OCI-LY7 (cell line): ENCODE measurements at regions not wholly inside any gene's neighbourhood (a gene's known extent, or its start where the extent isn't known, plus 50 kb on each side); places are given as distances from the start of the nearest gene placed in this dataset.
A peak's percentile ranks its signal among the peaks of the same experiment; 100 is the strongest.

Experiments used
- BruUV-seq: library from RNA; stranded (reverse); fragments of 400-500 nt; replicated peaks from 2 replicates; lab custom pipeline; 2021; lab: Mats Ljungman, UMichigan
- CTCF ChIA-PET: fragments of 300-600 bp; sonication (Branson Sonifier 250); formaldehyde crosslinking; loops from one replicate; lab custom pipeline; 2022; ENCODE audit warnings: antibody characterized with exemption; ENCODE audit not compliant: unreplicated experiment; lab: Charles Lee
- POLR2A ChIA-PET: fragments of 300-600 bp; sonication (Branson Sonifier 250); formaldehyde crosslinking; loops from one replicate; lab custom pipeline; 2022; ENCODE audit warnings: antibody characterized with exemption; lab: Charles Lee
- DNase-seq: peaks from one replicate; pipeline ENCODE4 v3.0.0-alpha.2; 2015; ENCODE audit warnings: low spot score
- H2AFZ ChIP-seq: fragments of 200-600 bp; sonication (generic), shearing (Covaris generic); 2 replicates; pipeline ENCODE4 v1.6.1; 2014; ENCODE audit warnings: mild to moderate bottlenecking, antibody characterized with exemption, low read length, moderate library complexity
- H3K27ac ChIP-seq: fragments of 200-600 bp; sonication (generic); 2 replicates; pipeline ENCODE4 v1.5.1; 2014; ENCODE audit warnings: mixed run types, low read depth, mild to moderate bottlenecking, moderate library complexity, low read length, inconsistent platforms; ENCODE audit not compliant: poor library complexity, severe bottlenecking
- H3K36me3 ChIP-seq: fragments of 200-600 bp; sonication (generic); 2 replicates; pipeline ENCODE4 v1.6.1; 2014; ENCODE audit warnings: mild to moderate bottlenecking, antibody characterized with exemption, low read length, moderate library complexity, mixed read lengths; ENCODE audit not compliant: insufficient read depth
- H3K4me1 ChIP-seq: fragments of 200-600 bp; sonication (generic); 2 replicates; pipeline ENCODE4 v1.5.1; 2014; ENCODE audit warnings: mild to moderate bottlenecking, low read length; ENCODE audit not compliant: insufficient read depth, poor library complexity, severe bottlenecking
- H3K4me2 ChIP-seq: fragments of 200-600 bp; sonication (generic); 2 replicates; pipeline ENCODE4 v1.6.1; 2014; ENCODE audit warnings: mild to moderate bottlenecking, low read length
- H3K4me3 ChIP-seq: fragments of 200-600 bp; sonication (generic); 2 replicates; pipeline ENCODE4 v1.5.1; 2014; ENCODE audit warnings: mild to moderate bottlenecking, low read depth, low read length; ENCODE audit not compliant: poor library complexity, severe bottlenecking
- H3K79me2 ChIP-seq: fragments of 200-600 bp; sonication (generic); 2 replicates; pipeline ENCODE4 v1.6.1; 2016; ENCODE audit warnings: low read depth, mild to moderate bottlenecking, low read length, moderate library complexity, mixed read lengths; ENCODE audit not compliant: insufficient read depth
- H3K9me2 ChIP-seq: fragments of 200-600 bp; sonication (generic); 2 replicates; pipeline ENCODE4 v1.6.1; 2016; ENCODE audit warnings: mild to moderate bottlenecking, low read length, mixed read lengths; ENCODE audit not compliant: insufficient read depth
- H3K9me3 ChIP-seq: fragments of 200-600 bp; sonication (generic); 2 replicates; pipeline ENCODE4 v1.6.1; 2014; ENCODE audit warnings: mild to moderate bottlenecking, mixed run types, low read length, mixed read lengths
- H4K20me1 ChIP-seq: fragments of 200-600 bp; sonication (generic); 2 replicates; pipeline ENCODE4 v1.6.1; 2014; ENCODE audit warnings: mild to moderate bottlenecking, antibody characterized with exemption, low read length, moderate library complexity, mixed read lengths; ENCODE audit not compliant: insufficient read depth
- CTCF ChIP-seq: fragments of 200-600 bp; sonication (generic); conservative IDR thresholded peaks from 2 replicates; pipeline ENCODE4 v1.5.1; 2014; ENCODE audit warnings: mild to moderate bottlenecking, antibody characterized with exemption, low read length, moderate library complexity, mixed read lengths
- EZH2phosphoT487 ChIP-seq: fragments of 200-600 bp; sonication (generic); IDR thresholded peaks from 2 replicates; pipeline ENCODE4 v1.6.1; 2018; ENCODE audit warnings: low read depth, borderline replicate concordance, mild to moderate bottlenecking, mixed run types, antibody characterized with exemption, low read length, moderate library complexity, mixed read lengths
- intact Hi-C: fragments of 100-400 bp; cut with micrococcal nuclease; formaldehyde crosslinking; loops from one replicate; pipeline ENCODE4 v1.10.0; 2022; ENCODE audit not compliant: unreplicated experiment

GRCh38 chr5:40378396-40379177 is 301.1 kb upstream of the PTGER4 start:
- Histone ChIP-seq H3K9me3 (no peaks in the 10 kb centered on the region), H3K27ac (no peak overlapping the region), H4K20me1 (no peaks in the 10 kb centered on the region), H2AFZ (no peak overlapping the region), H3K4me3 (no peak overlapping the region), H3K4me2 (no peak overlapping the region), H3K9me2 (no peaks in the 10 kb centered on the region), H3K79me2 (no peaks in the 10 kb centered on the region), H3K4me1 (peaks cover 6% of the 10 kb centered on the region), H3K36me3 (no peaks in the 10 kb centered on the region)
- ChIA-PET CTCF (no interaction called here), POLR2A (interaction anchor here (0.6 kb wide), 2 partner anchors 84 to 432 kb away, joined by 3 to 5 read pairs; no protein-coding TSS in a partner anchor)
- no TSS peak for BruUV-seq
- intact Hi-C loops = loop anchor here (5.0 kb wide), 2 partner anchors 109 to 304 kb away; no protein-coding TSS in a partner anchor
- no peak for TF ChIP-seq EZH2phosphoT487
- TF ChIP-seq CTCF = no peak
- DNase-seq = no peak

- H3K27ac ChIP-seq = no peak overlapping the region
- H3K4me2 ChIP-seq = peak overlapping the region; percentile 26; the same call in 1 of the 2 replicates
- ChIA-PET POLR2A (interaction anchor here (0.7 to 2.4 kb wide), 8 partner anchors 9 to 420 kb away, joined by 3 to 9 read pairs (median 4); no protein-coding TSS in a partner anchor), CTCF (no interaction called here)
- no peaks in the 10 kb centered on the region for H3K9me2 ChIP-seq
- BruUV-seq = no TSS peak
- DNase-seq = peak; percentile 19
- intact Hi-C loops = loop anchor here (5.0 kb wide), 2 partner anchors 111 to 306 kb away; no protein-coding TSS in a partner anchor
- H4K20me1 ChIP-seq = no peaks in the 10 kb centered on the region
- H3K4me3 ChIP-seq = no peak overlapping the region
- no peak overlapping the region for H2AFZ ChIP-seq
- no peaks in the 10 kb centered on the region for H3K9me3 ChIP-seq
- H3K4me1 ChIP-seq = peaks cover 6% of the 10 kb centered on the region
- H3K36me3 ChIP-seq = no peaks in the 10 kb centered on the region
- no peaks in the 10 kb centered on the region for H3K79me2 ChIP-seq
- TF ChIP-seq CTCF (no peak), EZH2phosphoT487 (no peak)
Observed at GRCh38 chr5:40376566-40376965, 303.1 kb upstream of the PTGER4 start.

- no TSS peak for BruUV-seq
- TF ChIP-seq CTCF = no peak
- intact Hi-C loops = loop anchor here (5.0 kb wide), 2 partner anchors 112 to 307 kb away; no protein-coding TSS in a partner anchor
- Histone ChIP-seq H3K36me3 (no peaks in the 10 kb centered on the region), H3K4me2 (no peak overlapping the region), H3K9me2 (no peaks in the 10 kb centered on the region), H3K79me2 (no peaks in the 10 kb centered on the region), H2AFZ (no peak overlapping the region), H3K9me3 (no peaks in the 10 kb centered on the region), H3K4me3 (no peak overlapping the region), H4K20me1 (no peaks in the 10 kb centered on the region), H3K4me1 (peaks cover 6% of the 10 kb centered on the region), H3K27ac (no peak overlapping the region)
- CTCF ChIA-PET = no interaction called here
- POLR2A ChIA-PET = interaction anchor here (0.8 to 2.3 kb wide), 6 partner anchors 9 to 345 kb away, joined by 3 to 6 read pairs (median 4); no protein-coding TSS in a partner anchor
- no peak for DNase-seq
Observed at GRCh38 chr5:40374853-40375252, 304.9 kb upstream of the PTGER4 start.
